Kidney (tissue), 13 donors: ENCODE measurements at regions not wholly inside any gene's neighbourhood (a gene's known extent, or its start where the extent isn't known, plus 50 kb on each side); places are given as distances from the start of the nearest gene placed in this dataset.

ENCODE experiments used
- DNase-seq, 5 donors: peaks; one replicate each; pipeline ENCODE4 v3.0.0-alpha.2; 2013 to 2020
- FAIRE-seq: peaks from 2 replicates; lab custom pipeline; 2012; peaks lifted over from hg19 to GRCh38; lab: Jason Lieb, UNC
- H3K27ac ChIP-seq, 2 donors: one replicate each; pipeline ENCODE4 v1.7.0; 2013; ENCODE audit warnings: low read depth in 2 of 2, low read length in 2 of 2, inconsistent platforms in 1 of 2
- H3K27me3 ChIP-seq: one replicate; pipeline ENCODE4 v1.7.1; 2013; ENCODE audit warnings: low read length, inconsistent platforms; ENCODE audit not compliant: control insufficient read depth, insufficient read depth
- H3K36me3 ChIP-seq, 3 donors: one replicate each; pipeline versions ENCODE4 v1.7.0 to v1.7.1; 2013; ENCODE audit warnings: low read length in 3 of 3, control low read depth in 1 of 3, inconsistent platforms in 1 of 3; ENCODE audit not compliant: insufficient read depth in 3 of 3, control insufficient read depth in 2 of 3
- H3K4me1 ChIP-seq, 3 donors: one replicate each; pipeline versions ENCODE4 v1.7.0 to v1.7.1; 2013; ENCODE audit warnings: low read length in 3 of 3, inconsistent platforms in 1 of 3, low read depth in 1 of 3; ENCODE audit not compliant: control insufficient read depth in 2 of 3, insufficient read depth in 2 of 3
- H3K4me3 ChIP-seq, 3 donors: one replicate each; pipeline versions ENCODE4 v1.7.0 to v1.8.1; 2013; ENCODE audit warnings: low read length in 3 of 3, control low read depth in 1 of 3, inconsistent platforms in 1 of 3
- H3K9ac ChIP-seq, 3 donors: one replicate each; pipeline versions ENCODE4 v1.7.0 to v1.7.1; 2013; ENCODE audit warnings: low read length in 3 of 3, control low read depth in 1 of 3, inconsistent platforms in 1 of 3
- H3K9me3 ChIP-seq, 3 donors: one replicate each; pipeline versions ENCODE4 v1.7.0 to v1.7.1; 2013; ENCODE audit warnings: low read length in 3 of 3, control low read depth in 1 of 3, inconsistent platforms in 1 of 3; ENCODE audit not compliant: control insufficient read depth in 2 of 3, insufficient read depth in 1 of 3
- CTCF ChIP-seq: IDR thresholded peaks from 3 replicates; pipeline ENCODE4 v1.5.1; 2012; ENCODE audit warnings: mild to moderate bottlenecking, moderate library complexity, borderline replicate concordance; ENCODE audit not compliant: insufficient read depth; ENCODE audit errors: extremely low read depth
- intact Hi-C: fragments of 100-400 bp; cut with DNase I; formaldehyde crosslinking; loops from one replicate; pipeline ENCODE4 v1.11.1; 2022
- donor health status: control.
- donor health status: control.
- donor health status: control.
- donor health status: control.
- donor health status: control.
- donor health status: DM: yes; HTN: yes; CAD: no.
- donor health status: Normal renal cell carcinoma (clear cell type).

- Histone ChIP-seq H3K27me3 (no peaks in the 10 kb centered on the region), H3K4me1 (no peaks in the 10 kb centered on the region), H3K36me3 (no peaks in the 10 kb centered on the region), H3K27ac (no peak overlapping the region), H3K9me3 (no peaks in the 10 kb centered on the region), H3K9ac (no peak overlapping the region), H3K4me3 (no peak overlapping the region)
- intact Hi-C loops, result no loop called here
- no peak for DNase-seq
- FAIRE-seq, result no peak
- no peak for TF ChIP-seq CTCF
Measured at GRCh38 chr6:91521999-91522398, 935.1 kb upstream of the MAP3K7 start.

- Histone ChIP-seq H3K9ac (no peak overlapping the region), H3K36me3 (no peaks in the 10 kb centered on the region), H3K4me1 (no peaks in the 10 kb centered on the region), H3K9me3 (no peaks in the 10 kb centered on the region), H3K27me3 (no peaks in the 10 kb centered on the region), H3K27ac (no peak overlapping the region), H3K4me3 (no peak overlapping the region)
- FAIRE-seq (no peak), DNase-seq (no peak)
- intact Hi-C loops, result no loop called here
- no peak for TF ChIP-seq CTCF
Measured at GRCh38 chr6:91509711-91510110, 922.8 kb upstream of the MAP3K7 start.

- TF ChIP-seq CTCF, result no peak
Measured at GRCh38 chr6:91509039-91509438, 922.2 kb upstream of the MAP3K7 start.

GRCh38 chr6:91506509-91506908 lies 919.6 kb upstream of the MAP3K7 start:
- Histone ChIP-seq H3K27me3 (no peaks in the 10 kb centered on the region), H3K4me3 (no peak overlapping the region), H3K36me3 (no peaks in the 10 kb centered on the region), H3K9me3 (no peaks in the 10 kb centered on the region), H3K4me1 (no peaks in the 10 kb centered on the region), H3K9ac (no peak overlapping the region), H3K27ac (no peak overlapping the region)
- FAIRE-seq (no peak), DNase-seq (no peak)
- TF ChIP-seq CTCF, result no peak
- intact Hi-C loops, result no loop called here

More at GRCh38 chr6:91509039-91509438, 922.2 kb upstream of the MAP3K7 start:
- H3K4me1 ChIP-seq, result no peaks in the 10 kb centered on the region
- no peaks in the 10 kb centered on the region for H3K9me3 ChIP-seq
- DNase-seq (no peak), FAIRE-seq (no peak)
- H3K36me3 ChIP-seq, result no peaks in the 10 kb centered on the region
- intact Hi-C loops, result no loop called here
- no peak overlapping the region for H3K4me3 ChIP-seq
- no peak overlapping the region for H3K9ac ChIP-seq
- no peaks in the 10 kb centered on the region for H3K27me3 ChIP-seq
- H3K27ac ChIP-seq, result no peak overlapping the region
